ENCODE measurements at regions not wholly inside any gene's neighbourhood (a gene's known extent, or its start where the extent isn't known, plus 50 kb on each side); places are given as distances from the start of the nearest gene placed in this dataset.
"Not testable (repeated sequence)": the region's sequence is repeated elsewhere in the genome, so short reads cannot be mapped to it uniquely, and the experiment has no call there.

GRCh38 chr6:79398617-79399016, 138.6 kb downstream of the LCA5 start:
- not testable (repeated sequence) for TF ChIP-seq CTCF, POLR2A, EP300 (IDR thresholded peaks at IDR 0.05)
